KBM-7 (cell line): ENCODE measurements at regions not wholly inside any gene's neighbourhood (a gene's known extent, or its start where the extent isn't known, plus 50 kb on each side); places are given as distances from the start of the nearest gene placed in this dataset.
"Not testable (repeated sequence)": the region's sequence is repeated elsewhere in the genome, so short reads cannot be mapped to it uniquely, and the experiment has no call there.

Experiments
- DNase-seq: peaks from one replicate; pipeline ENCODE4 v3.0.0-alpha.2; 2015
- in situ Hi-C: fragments of 300-500 bp; cut with MboI; formaldehyde crosslinking; loops from 2 replicates; pipeline ENCODE4 v1.14.3; 2020; ENCODE audit warnings: low sequenced_read_pairs, low pct_unique_long_range_greater_than_20kb, mixed read lengths

GRCh38 chrX:79524642-79525041 lies 157.5 kb upstream of the ITM2A start:
- in situ Hi-C loops = no loop called here
- peak; percentile 50 for DNase-seq

GRCh38 chrX:79515529-79515928 lies 148.4 kb upstream of the ITM2A start:
- in situ Hi-C loops = no loop called here
- no peak for DNase-seq

GRCh38 chrX:79511799-79512198 lies 144.7 kb upstream of the ITM2A start:
- DNase-seq = no peak
- in situ Hi-C loops = no loop called here

- in situ Hi-C loops = no loop called here
- DNase-seq = peak; percentile 11
Observed at GRCh38 chrX:79506001-79506400, 138.9 kb upstream of the ITM2A start.

GRCh38 chrX:79482686-79483085 lies 115.6 kb upstream of the ITM2A start:
- in situ Hi-C loops = no loop called here
- no peak for DNase-seq

GRCh38 chrX:79477691-79478090 lies 110.6 kb upstream of the ITM2A start:
- no peak for DNase-seq
- in situ Hi-C loops = no loop called here

- in situ Hi-C loops = no loop called here
- DNase-seq = no peak
Observed at GRCh38 chrX:79466636-79467035, 99.5 kb upstream of the ITM2A start.

- no peak for DNase-seq
- in situ Hi-C loops = no loop called here
Observed at GRCh38 chrX:79462458-79462857, 95.3 kb upstream of the ITM2A start.

- in situ Hi-C loops = not testable (repeated sequence)
- DNase-seq = peak; percentile 87
Observed at GRCh38 chrX:79456593-79456992, 89.5 kb upstream of the ITM2A start.

GRCh38 chrX:79452881-79453280 lies 85.7 kb upstream of the ITM2A start:
- in situ Hi-C loops = no loop called here
- DNase-seq = no peak

GRCh38 chrX:79444694-79445210 lies 77.6 kb upstream of the ITM2A start:
- in situ Hi-C loops = loop anchor here (25.0 kb wide), 1 partner anchor 882 kb away; no protein-coding TSS in a partner anchor
- DNase-seq = no peak

- in situ Hi-C loops = loop anchor here (25.0 kb wide), 1 partner anchor 881 kb away; no protein-coding TSS in a partner anchor
- no peak for DNase-seq
Observed at GRCh38 chrX:79443121-79443520, 76.0 kb upstream of the ITM2A start.

GRCh38 chrX:79440336-79440735 lies 73.2 kb upstream of the ITM2A start:
- DNase-seq = no peak
- in situ Hi-C loops = loop anchor here (25.0 kb wide), 1 partner anchor 878 kb away; no protein-coding TSS in a partner anchor
